ENCODE measurements at regions not wholly inside any gene's neighbourhood (a gene's known extent, or its start where the extent isn't known, plus 50 kb on each side); places are given as distances from the start of the nearest gene placed in this dataset.

DNA sequence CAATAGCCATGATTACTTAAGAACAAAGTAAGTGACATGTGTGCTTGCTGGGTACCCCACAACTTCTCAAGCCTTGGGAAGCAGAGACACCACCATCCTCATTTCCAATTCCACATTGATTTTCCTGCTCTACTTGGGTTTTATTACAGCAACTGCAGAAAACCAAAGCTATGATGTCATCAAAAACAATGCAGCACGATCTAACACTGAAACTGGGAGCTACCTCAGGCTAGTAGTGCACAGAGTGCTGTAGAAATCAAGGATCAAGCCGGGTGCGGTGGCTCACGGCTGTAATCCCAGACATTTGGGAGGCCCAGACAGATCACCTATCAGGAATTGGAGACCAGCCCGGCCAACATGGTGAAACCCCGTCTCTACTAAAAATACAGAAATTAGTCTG, 174.4 kb upstream of the MSX2 start:
- no peak overlapping the region for H3K4ac ChIP-seq (ENCODE audit: low read depth, low read length)
- no peak overlapping the region for H3K9ac ChIP-seq (ENCODE audit: low read length)
- H2AK5ac ChIP-seq (ENCODE audit: low read length): no peak overlapping the region
- no peaks in the 10 kb centered on the region for H3K36me3 ChIP-seq (ENCODE audit: control insufficient read depth, insufficient read depth, low read length)
- H3K18ac ChIP-seq (ENCODE audit: low read length): no peak overlapping the region
- H3K23ac ChIP-seq (ENCODE audit: low read length): no peak overlapping the region
- H3K4me2 ChIP-seq (ENCODE audit: low read length): no peak overlapping the region
- no peak overlapping the region for H2BK15ac ChIP-seq (replicated peaks; ENCODE audit: low read depth)
- H3K4me3 ChIP-seq (ENCODE audit: low read length): no peak overlapping the region
- no peak overlapping the region for H3K56ac ChIP-seq (ENCODE audit: low read length)
- H4K5ac ChIP-seq (ENCODE audit: low read length): no peak overlapping the region
- H3K4me1 ChIP-seq (ENCODE audit: control insufficient read depth, low read depth, low read length): no peaks in the 10 kb centered on the region
- no CpG with 5 or more reads among the region's 6 CpGs for WGBS (ENCODE audit: extremely low coverage, insufficient coverage, low lambda C conversion rate)
- H3K27ac ChIP-seq (ENCODE audit: low read depth, low read length): no peak overlapping the region
- no peak overlapping the region for H2BK120ac ChIP-seq (ENCODE audit: low read depth, low read length)
- no peak overlapping the region for H4K8ac ChIP-seq (ENCODE audit: low read depth, low read length)
- no peaks in the 10 kb centered on the region for H3K27me3 ChIP-seq (ENCODE audit: insufficient read depth, low read length, poor library complexity)
- no peak overlapping the region for H2BK5ac ChIP-seq (ENCODE audit: low read length)
- no peaks in the 10 kb centered on the region for H3K79me2 ChIP-seq (ENCODE audit: control insufficient read depth, insufficient read depth, low read length)
- no peak for DNase-seq
- no peaks in the 10 kb centered on the region for H3K79me1 ChIP-seq (ENCODE audit: low read length)

- Histone ChIP-seq H2BK15ac (replicated peaks; ENCODE audit: low read depth) (no peak overlapping the region), H3K23ac (ENCODE audit: low read length) (no peak overlapping the region), H3K79me1 (ENCODE audit: low read length) (no peaks in the 10 kb centered on the region), H2BK120ac (ENCODE audit: low read depth, low read length) (no peak overlapping the region), H3K56ac (ENCODE audit: low read length) (no peak overlapping the region), H3K4ac (ENCODE audit: low read depth, low read length) (no peak overlapping the region), H3K9ac (ENCODE audit: low read length) (no peak overlapping the region), H3K4me2 (ENCODE audit: low read length) (no peak overlapping the region), H3K4me1 (ENCODE audit: control insufficient read depth, low read depth, low read length) (no peaks in the 10 kb centered on the region), H3K27ac (ENCODE audit: low read depth, low read length) (no peak overlapping the region), H2AK5ac (ENCODE audit: low read length) (no peak overlapping the region), H3K36me3 (ENCODE audit: control insufficient read depth, insufficient read depth, low read length) (no peaks in the 10 kb centered on the region), H3K79me2 (ENCODE audit: control insufficient read depth, insufficient read depth, low read length) (no peaks in the 10 kb centered on the region), H3K18ac (ENCODE audit: low read length) (no peak overlapping the region), H3K27me3 (ENCODE audit: insufficient read depth, low read length, poor library complexity) (no peaks in the 10 kb centered on the region), H2BK5ac (ENCODE audit: low read length) (no peak overlapping the region), H3K4me3 (ENCODE audit: low read length) (no peak overlapping the region), H4K5ac (ENCODE audit: low read length) (no peak overlapping the region), H4K8ac (ENCODE audit: low read depth, low read length) (no peak overlapping the region)
- no CpG with 5 or more reads among the region's 8 CpGs for WGBS (ENCODE audit: extremely low coverage, insufficient coverage, low lambda C conversion rate)
- DNase-seq: no peak
Observed at GRCh38 chr5:174552428-174552827, 172.0 kb upstream of the MSX2 start.

DNA sequence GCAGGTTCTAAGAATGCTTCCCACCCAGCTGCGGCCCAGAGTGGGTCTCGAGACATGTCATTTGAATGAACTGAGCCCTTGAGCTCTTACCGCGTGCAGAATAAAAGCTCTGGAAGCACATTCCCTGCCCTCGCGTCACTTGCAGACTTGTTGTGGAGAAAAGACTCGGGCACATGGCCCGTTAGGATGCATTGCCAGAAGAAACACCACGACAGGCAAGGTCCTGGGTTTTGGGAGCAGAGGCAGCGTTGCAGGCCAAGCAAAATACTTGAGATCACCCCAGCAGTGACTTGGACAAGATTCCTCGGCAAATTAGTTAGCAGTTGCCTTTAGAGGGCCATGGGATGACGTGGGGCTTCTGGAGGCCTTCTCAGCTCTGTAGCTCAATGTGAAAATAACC, 170.8 kb upstream of the MSX2 start:
- H3K56ac ChIP-seq (ENCODE audit: low read length): no peak overlapping the region
- no peak overlapping the region for H3K18ac ChIP-seq (ENCODE audit: low read length)
- no peak overlapping the region for H3K27ac ChIP-seq (ENCODE audit: low read depth, low read length)
- H2BK15ac ChIP-seq (replicated peaks; ENCODE audit: low read depth): no peak overlapping the region
- H2BK120ac ChIP-seq (ENCODE audit: low read depth, low read length): no peak overlapping the region
- H2BK5ac ChIP-seq (ENCODE audit: low read length): no peak overlapping the region
- H3K23ac ChIP-seq (ENCODE audit: low read length): no peak overlapping the region
- H3K4me2 ChIP-seq (ENCODE audit: low read length): no peak overlapping the region
- H3K4me3 ChIP-seq (ENCODE audit: low read length): no peak overlapping the region
- H4K5ac ChIP-seq (ENCODE audit: low read length): no peak overlapping the region
- WGBS (ENCODE audit: extremely low coverage, insufficient coverage, low lambda C conversion rate): no CpG with 5 or more reads among the region's 12 CpGs
- no peaks in the 10 kb centered on the region for H3K27me3 ChIP-seq (ENCODE audit: insufficient read depth, low read length, poor library complexity)
- no peak overlapping the region for H4K8ac ChIP-seq (ENCODE audit: low read depth, low read length)
- H3K4me1 ChIP-seq (ENCODE audit: control insufficient read depth, low read depth, low read length): no peaks in the 10 kb centered on the region
- H3K4ac ChIP-seq (ENCODE audit: low read depth, low read length): no peak overlapping the region
- no peaks in the 10 kb centered on the region for H3K79me1 ChIP-seq (ENCODE audit: low read length)
- H3K79me2 ChIP-seq (ENCODE audit: control insufficient read depth, insufficient read depth, low read length): no peaks in the 10 kb centered on the region
- no peak for DNase-seq
- H3K36me3 ChIP-seq (ENCODE audit: control insufficient read depth, insufficient read depth, low read length): no peaks in the 10 kb centered on the region
- H3K9ac ChIP-seq (ENCODE audit: low read length): no peak overlapping the region
- H2AK5ac ChIP-seq (ENCODE audit: low read length): no peak overlapping the region

GRCh38 chr5:174555726-174556125, 168.7 kb upstream of the MSX2 start:
- Histone ChIP-seq H3K9ac (ENCODE audit: low read length) (no peak overlapping the region), H3K4me3 (ENCODE audit: low read length) (no peak overlapping the region), H3K4me1 (ENCODE audit: control insufficient read depth, low read depth, low read length) (no peaks in the 10 kb centered on the region), H2AK5ac (ENCODE audit: low read length) (no peak overlapping the region), H3K56ac (ENCODE audit: low read length) (no peak overlapping the region), H2BK120ac (ENCODE audit: low read depth, low read length) (no peak overlapping the region), H3K4me2 (ENCODE audit: low read length) (no peak overlapping the region), H3K4ac (ENCODE audit: low read depth, low read length) (no peak overlapping the region), H3K79me1 (ENCODE audit: low read length) (no peaks in the 10 kb centered on the region), H3K36me3 (ENCODE audit: control insufficient read depth, insufficient read depth, low read length) (no peaks in the 10 kb centered on the region), H3K18ac (ENCODE audit: low read length) (no peak overlapping the region), H4K8ac (ENCODE audit: low read depth, low read length) (no peak overlapping the region), H4K5ac (ENCODE audit: low read length) (no peak overlapping the region), H2BK15ac (replicated peaks; ENCODE audit: low read depth) (no peak overlapping the region), H3K27ac (ENCODE audit: low read depth, low read length) (no peak overlapping the region), H3K27me3 (ENCODE audit: insufficient read depth, low read length, poor library complexity) (no peaks in the 10 kb centered on the region), H3K23ac (ENCODE audit: low read length) (no peak overlapping the region), H3K79me2 (ENCODE audit: control insufficient read depth, insufficient read depth, low read length) (no peaks in the 10 kb centered on the region), H2BK5ac (ENCODE audit: low read length) (no peak overlapping the region)
- DNase-seq: no peak
- WGBS (ENCODE audit: extremely low coverage, insufficient coverage, low lambda C conversion rate): no CpG with 5 or more reads among the region's 9 CpGs

GRCh38 chr5:174556756-174557155, 167.6 kb upstream of the MSX2 start:
- Histone ChIP-seq H3K4me3 (ENCODE audit: low read length) (no peak overlapping the region), H3K4me1 (ENCODE audit: control insufficient read depth, low read depth, low read length) (no peaks in the 10 kb centered on the region), H3K23ac (ENCODE audit: low read length) (no peak overlapping the region), H3K18ac (ENCODE audit: low read length) (no peak overlapping the region), H3K36me3 (ENCODE audit: control insufficient read depth, insufficient read depth, low read length) (no peaks in the 10 kb centered on the region), H3K79me1 (ENCODE audit: low read length) (no peaks in the 10 kb centered on the region), H2BK120ac (ENCODE audit: low read depth, low read length) (no peak overlapping the region), H4K5ac (ENCODE audit: low read length) (no peak overlapping the region), H2BK5ac (ENCODE audit: low read length) (no peak overlapping the region), H3K4me2 (ENCODE audit: low read length) (no peak overlapping the region), H3K27ac (ENCODE audit: low read depth, low read length) (no peak overlapping the region), H3K4ac (ENCODE audit: low read depth, low read length) (peak overlapping the region; percentile 65), H3K9ac (ENCODE audit: low read length) (no peak overlapping the region), H4K8ac (ENCODE audit: low read depth, low read length) (no peak overlapping the region), H2BK15ac (replicated peaks; ENCODE audit: low read depth) (no peak overlapping the region), H3K27me3 (ENCODE audit: insufficient read depth, low read length, poor library complexity) (no peaks in the 10 kb centered on the region), H2AK5ac (ENCODE audit: low read length) (no peak overlapping the region), H3K79me2 (ENCODE audit: control insufficient read depth, insufficient read depth, low read length) (no peaks in the 10 kb centered on the region), H3K56ac (ENCODE audit: low read length) (no peak overlapping the region)
- no peak for DNase-seq
- no CpG with 5 or more reads among the region's 3 CpGs for WGBS (ENCODE audit: extremely low coverage, insufficient coverage, low lambda C conversion rate)

DNA sequence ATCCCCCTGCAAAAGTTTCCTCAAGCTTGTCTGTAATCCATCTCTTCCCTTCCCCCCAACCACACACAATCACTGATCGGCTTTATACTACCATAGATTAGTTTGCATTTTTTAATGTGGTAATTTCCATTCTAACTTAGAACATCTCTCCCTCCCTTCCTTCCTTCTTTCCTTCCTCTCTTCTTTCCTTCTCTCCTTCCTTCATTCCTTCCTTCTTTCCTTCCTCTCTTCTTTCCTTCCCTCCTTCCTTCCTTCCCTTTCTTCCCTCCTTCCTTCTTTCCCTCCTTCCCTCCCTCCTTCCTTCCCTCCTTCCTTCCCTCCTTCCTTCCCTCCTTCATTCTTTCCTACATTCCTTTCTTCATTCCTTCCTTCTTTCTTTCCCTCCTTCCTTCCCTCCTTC, 166.2 kb upstream of the MSX2 start:
- Histone ChIP-seq H3K79me1 (ENCODE audit: low read length) (no peaks in the 10 kb centered on the region), H3K23ac (ENCODE audit: low read length) (no peak overlapping the region), H3K4me1 (ENCODE audit: control insufficient read depth, low read depth, low read length) (no peaks in the 10 kb centered on the region), H2BK5ac (ENCODE audit: low read length) (no peak overlapping the region), H3K4me3 (ENCODE audit: low read length) (no peak overlapping the region), H3K9ac (ENCODE audit: low read length) (no peak overlapping the region), H2BK15ac (replicated peaks; ENCODE audit: low read depth) (no peak overlapping the region), H3K4ac (ENCODE audit: low read depth, low read length) (no peak overlapping the region), H2AK5ac (ENCODE audit: low read length) (no peak overlapping the region), H3K79me2 (ENCODE audit: control insufficient read depth, insufficient read depth, low read length) (no peaks in the 10 kb centered on the region), H3K27ac (ENCODE audit: low read depth, low read length) (no peak overlapping the region), H3K18ac (ENCODE audit: low read length) (no peak overlapping the region), H3K56ac (ENCODE audit: low read length) (no peak overlapping the region), H3K4me2 (ENCODE audit: low read length) (no peak overlapping the region), H4K8ac (ENCODE audit: low read depth, low read length) (no peak overlapping the region), H3K36me3 (ENCODE audit: control insufficient read depth, insufficient read depth, low read length) (no peaks in the 10 kb centered on the region), H2BK120ac (ENCODE audit: low read depth, low read length) (no peak overlapping the region), H4K5ac (ENCODE audit: low read length) (no peak overlapping the region), H3K27me3 (ENCODE audit: insufficient read depth, low read length, poor library complexity) (no peaks in the 10 kb centered on the region)
- WGBS (ENCODE audit: extremely low coverage, insufficient coverage, low lambda C conversion rate): no CpG with 5 or more reads among the region's 1 CpG
- DNase-seq: no peak
